ENCODE measurements at regions not wholly inside any gene's neighbourhood (a gene's known extent, or its start where the extent isn't known, plus 50 kb on each side); places are given as distances from the start of the nearest gene placed in this dataset.
A peak's percentile ranks its signal among the peaks of the same experiment; 100 is the strongest.
"Not testable (repeated sequence)": the region's sequence is repeated elsewhere in the genome, so short reads cannot be mapped to it uniquely, and the experiment has no call there.

GRCh38 chr5:145562931-145563330, 272.2 kb downstream of the PRELID2 start:
- DNase-seq, result no peak

DNA sequence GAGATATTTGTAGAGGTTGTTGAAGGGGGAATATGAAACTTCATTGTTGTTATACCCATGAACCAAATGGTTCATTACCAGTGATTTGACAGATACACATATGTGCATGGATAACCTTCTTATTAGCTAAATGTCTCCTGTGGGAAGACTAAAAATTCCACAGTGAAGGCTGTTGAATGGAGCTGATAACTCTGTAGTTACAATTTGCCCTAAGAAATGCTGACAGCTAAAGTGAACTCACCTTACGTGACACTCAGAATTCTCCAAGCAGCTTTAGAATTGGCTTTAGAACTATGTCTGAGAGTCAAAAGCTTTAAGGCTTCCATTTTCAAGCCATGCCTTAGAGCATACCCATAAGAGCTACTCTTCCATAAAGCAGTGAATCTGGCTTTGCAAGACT, 276.9 kb downstream of the PRELID2 start:
- no peak for DNase-seq

DNA sequence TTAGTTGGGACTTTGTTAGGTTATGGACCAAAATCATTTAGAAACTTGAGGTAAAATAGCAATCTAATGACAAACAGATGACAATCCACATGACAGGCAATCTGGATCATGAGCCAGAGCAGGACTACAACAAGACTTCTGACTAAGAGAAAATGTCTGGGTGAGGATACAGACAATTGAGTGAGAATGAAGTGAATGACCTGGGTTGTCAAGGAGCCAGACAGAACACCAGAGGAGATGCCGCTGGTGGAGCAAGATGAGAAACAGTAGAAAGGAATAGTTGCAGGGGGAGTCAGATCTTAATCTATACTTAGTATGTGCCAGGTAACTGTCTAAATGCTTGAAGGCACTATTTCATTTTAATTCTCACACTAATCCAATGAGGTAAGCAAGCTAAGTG, 277.8 kb downstream of the PRELID2 start:
- no peak for DNase-seq

GRCh38 chr5:145554399-145554798, 280.7 kb downstream of the PRELID2 start:
- no peak for DNase-seq

DNA sequence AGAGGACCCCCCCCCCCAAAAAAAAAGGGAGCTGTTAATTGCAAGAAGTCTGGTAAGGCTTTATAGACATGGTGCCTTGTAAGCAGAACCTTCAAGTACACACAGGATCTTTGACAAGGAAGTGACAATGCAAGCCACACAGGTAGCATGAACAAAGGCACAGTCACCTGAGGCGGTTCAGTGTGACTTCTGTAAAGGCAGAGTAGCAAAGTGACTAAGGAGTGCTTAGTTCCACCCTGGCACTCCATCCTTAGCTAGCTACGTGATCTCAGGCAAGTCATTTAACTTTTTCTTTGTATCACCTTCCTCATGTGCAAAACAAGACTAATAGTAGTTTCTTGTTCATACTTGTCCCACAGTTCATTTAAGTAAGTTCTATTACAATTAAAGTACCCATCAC, 282.0 kb downstream of the PRELID2 start:
- DNase-seq, result no peak

GRCh38 chr5:145551714-145552113, 283.4 kb downstream of the PRELID2 start:
- no peak for DNase-seq

GRCh38 chr5:145548097-145548496, 287.0 kb downstream of the PRELID2 start:
- no peak for DNase-seq

DNA sequence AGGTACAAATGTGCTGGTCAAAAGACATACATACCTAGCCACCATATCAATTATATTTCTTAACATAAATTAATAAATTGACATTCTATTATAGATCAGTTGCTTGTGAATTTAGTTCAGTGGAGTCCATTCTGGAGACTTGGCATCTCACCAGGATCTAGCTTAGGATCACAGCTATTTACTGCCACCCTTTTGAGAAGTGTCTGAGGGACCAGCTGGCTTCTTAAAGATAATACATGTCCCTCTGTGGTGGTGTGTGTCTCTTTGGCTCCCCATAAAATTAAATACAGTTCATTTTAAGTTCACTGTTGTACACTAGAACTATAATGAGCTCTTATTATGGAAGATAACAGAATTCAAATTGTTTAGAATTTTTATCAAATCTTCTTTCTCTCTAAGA, 290.7 kb downstream of the PRELID2 start:
- no peak for DNase-seq

DNA sequence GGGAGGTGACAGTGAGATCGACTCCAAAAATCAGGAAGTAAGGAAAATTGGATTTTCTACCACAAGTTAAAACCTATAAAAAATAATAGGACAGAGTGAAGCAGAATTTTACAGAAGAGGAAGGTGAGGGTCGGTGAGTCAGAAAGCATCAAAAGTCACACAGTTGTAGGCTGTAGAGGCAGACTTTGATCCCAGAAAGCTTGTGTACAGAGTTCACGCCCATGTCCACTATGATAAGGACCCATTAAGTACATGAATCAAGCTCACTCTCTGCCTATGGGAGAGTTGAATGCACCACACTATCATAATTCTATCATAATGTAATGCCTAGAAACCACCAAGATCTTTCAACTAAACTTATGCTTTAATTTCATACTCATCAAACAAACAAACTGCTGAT, 291.2 kb downstream of the PRELID2 start:
- DNase-seq, result no peak

DNA sequence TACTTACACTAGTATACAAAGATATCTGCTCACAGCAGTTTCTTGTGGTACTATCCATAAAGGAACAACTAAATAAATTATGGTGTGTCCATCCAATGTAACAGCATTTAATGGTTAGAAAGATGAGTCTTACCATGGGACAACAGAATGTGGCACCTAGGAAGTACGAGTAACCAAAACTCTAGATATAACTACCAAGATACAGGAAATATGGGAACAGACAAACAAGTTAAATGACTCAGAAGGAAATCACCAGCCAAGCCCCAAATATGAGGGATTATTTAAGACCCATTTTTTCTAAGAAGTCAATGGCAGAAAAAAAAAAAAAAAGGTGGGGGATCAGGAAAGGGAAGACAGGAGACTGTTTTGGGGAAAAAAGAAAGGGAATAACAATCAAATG, 294.8 kb downstream of the PRELID2 start:
- DNase-seq, result no peak

GRCh38 chr5:145539201-145539600, 295.9 kb downstream of the PRELID2 start:
- DNase-seq, result no peak

DNA sequence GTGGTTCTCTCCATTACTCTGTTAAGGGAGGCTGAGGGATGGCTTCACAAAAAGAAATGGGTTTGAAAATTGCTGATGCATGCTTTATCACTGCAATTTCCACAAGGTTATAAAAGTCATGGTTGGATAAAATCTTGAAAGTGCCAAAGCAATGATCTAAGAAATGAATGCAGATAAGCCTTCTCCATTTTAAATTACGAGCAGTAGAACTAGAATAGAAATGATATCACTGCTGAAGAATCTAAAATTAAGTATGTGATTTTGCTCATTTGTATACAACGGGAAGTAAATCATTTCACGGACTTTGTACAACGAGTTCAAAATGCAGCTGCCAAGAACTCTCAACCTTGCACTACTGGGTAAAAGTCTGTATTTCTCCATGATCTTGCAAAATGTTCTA, 299.0 kb downstream of the PRELID2 start:
- no peak for DNase-seq

- DNase-seq, result no peak
These were observed 304.0 kb downstream of the PRELID2 start for GRCh38 chr5:145531038-145531734.

GRCh38 chr5:145521523-145521922, 313.6 kb downstream of the PRELID2 start:
- no peak for DNase-seq

DNA sequence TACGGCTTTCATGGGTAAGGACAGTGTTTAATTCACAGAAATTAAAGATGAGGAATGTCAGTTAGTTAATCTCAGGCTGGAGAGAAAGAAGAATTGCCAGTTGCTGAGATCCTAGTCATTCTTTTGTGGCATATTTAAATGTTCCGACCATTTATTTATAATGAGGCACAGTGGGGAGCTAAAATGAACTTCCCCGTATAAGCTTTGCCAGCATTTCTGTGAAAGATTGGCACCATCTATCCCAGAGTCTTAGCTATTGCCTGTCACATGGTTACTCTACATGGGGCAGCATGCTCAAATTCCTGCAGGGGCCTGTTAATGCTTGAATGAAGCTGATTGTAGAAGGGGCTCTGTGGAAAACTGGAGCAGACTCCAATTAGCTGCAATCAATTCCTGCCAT, 314.1 kb downstream of the PRELID2 start:
- DNase-seq, result no peak

DNA sequence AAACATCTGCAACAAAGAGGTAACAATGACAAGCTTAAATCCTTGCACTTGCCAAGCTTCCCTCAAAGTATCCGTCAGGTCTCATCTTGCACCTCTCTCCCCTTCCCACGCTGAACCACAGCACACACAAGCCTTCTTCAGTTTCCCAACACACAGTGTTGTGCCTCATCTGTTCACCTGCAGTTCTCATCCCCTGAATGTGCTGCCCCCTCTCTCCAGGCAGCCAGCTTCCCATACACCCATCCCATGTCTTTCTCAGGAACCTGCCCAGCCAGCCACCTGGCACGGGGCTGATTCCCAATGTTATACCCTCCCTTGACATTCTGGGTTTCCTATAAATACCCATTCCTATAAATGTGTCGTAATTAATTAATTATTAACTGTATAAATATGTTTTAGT, 314.8 kb downstream of the PRELID2 start:
- no peak for DNase-seq

DNA sequence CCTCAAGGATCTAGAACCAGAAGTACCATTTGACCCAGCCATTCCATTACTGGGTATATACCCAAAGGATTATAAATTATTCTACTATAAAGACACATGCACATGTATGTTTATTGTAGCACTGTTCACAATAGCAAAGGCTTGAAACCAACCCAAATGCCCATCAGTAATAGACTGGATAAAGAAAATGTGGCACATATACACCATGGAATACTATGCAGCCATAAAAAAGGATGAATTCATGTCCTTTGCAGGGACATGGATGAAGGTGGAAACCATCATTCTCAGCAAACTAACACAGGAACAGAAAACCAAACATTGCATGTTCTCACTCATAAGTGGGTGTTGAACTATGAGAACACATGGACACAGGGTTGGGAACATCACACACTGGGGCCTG, 317.6 kb downstream of the PRELID2 start:
- DNase-seq, result not testable (repeated sequence)

GRCh38 chr5:145511351-145511750, 323.8 kb downstream of the PRELID2 start:
- DNase-seq, result no peak

DNA sequence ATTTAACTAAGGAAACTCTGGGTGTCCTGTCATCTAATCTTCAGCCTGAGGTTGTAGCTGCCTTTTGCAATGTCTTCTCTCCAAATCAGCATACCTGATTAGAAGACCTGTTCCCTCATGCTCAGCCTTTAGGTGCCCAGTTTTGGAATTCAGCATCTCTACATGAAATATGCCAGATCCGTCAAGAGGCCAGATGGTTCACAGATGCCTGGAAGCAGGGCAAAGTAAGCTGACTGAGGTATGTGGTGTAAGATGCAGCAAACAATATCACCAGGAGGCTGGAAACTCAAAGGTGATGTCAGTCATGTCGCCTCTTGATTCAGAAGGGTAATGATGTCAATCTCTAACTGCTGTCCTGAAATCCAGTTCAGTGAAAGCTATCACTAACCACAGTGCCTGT, 324.4 kb downstream of the PRELID2 start:
- no peak for DNase-seq

DNA sequence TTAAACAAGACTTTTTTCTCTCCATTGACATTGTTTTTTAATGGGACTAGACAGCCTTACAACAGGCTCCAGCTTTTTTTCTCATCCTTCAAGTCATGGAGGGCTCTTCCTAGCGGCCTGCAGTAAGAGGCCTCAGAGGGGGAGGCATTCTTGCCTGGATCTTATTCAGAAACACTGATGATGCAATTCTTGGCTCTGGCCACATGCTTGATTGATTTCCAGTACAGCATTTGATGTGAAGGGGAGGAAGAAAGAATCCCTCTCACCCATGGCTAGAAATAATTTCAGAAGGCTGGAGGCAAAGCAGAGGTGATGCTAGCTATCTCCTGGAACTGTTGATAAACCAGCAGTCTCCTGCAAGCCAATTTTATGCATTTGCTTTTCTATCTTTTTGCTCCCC, 324.8 kb downstream of the PRELID2 start:
- DNase-seq, result peak; percentile 8

- no peak for DNase-seq
These were observed 325.6 kb downstream of the PRELID2 start for GRCh38 chr5:145509336-145510136.

DNA sequence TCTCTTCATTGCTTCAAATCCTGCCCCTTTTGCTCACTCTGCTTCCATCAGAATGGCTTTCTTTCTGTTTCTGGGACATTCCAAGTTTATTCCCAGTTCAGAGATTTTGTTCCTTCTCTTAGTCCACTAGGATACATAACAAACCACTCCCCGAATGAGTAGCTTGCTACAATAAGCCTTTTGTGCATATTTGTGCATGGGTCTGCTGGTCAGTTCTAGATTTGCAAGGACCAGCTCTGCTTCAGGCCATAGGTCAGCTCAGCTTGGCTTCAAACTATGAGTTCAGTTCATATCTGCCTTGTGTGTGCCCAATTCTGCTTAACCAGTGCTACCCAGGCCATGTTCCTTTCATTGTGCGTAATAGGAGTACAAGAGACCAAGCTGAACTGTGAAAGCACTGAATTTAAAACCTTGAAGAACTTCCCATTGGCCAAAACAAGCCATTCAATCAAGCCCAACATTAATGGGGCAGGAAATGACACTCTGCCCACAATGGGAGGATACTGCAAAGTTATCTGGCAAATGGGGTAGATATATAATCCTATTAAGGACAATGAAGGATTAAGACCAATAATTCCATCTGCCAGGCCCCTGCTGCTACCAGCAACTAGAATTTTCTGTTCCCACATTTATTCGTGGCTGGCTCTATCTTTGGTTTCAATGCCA, 328.8 kb downstream of the PRELID2 start:
- DNase-seq, result peak; percentile 89

DNA sequence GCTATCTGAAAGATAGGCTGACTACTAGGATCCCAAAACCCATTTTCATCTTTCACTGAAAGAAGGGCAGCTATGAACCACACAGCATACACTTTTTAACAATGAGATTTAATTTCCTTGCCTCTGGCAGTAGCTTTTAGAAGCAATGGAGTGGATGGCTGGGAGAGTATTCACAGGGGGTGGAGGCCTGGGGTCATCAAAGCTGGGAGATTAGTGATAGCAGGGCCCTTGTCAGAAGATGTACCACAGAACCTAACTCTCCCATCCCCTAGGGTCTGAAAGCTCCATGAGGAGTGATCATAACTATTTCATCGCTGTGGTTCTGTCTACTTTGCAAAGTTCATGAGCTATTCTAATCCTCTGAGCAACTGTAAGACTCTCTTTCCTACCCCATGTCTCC, 332.2 kb downstream of the PRELID2 start:
- DNase-seq, result no peak

DNA sequence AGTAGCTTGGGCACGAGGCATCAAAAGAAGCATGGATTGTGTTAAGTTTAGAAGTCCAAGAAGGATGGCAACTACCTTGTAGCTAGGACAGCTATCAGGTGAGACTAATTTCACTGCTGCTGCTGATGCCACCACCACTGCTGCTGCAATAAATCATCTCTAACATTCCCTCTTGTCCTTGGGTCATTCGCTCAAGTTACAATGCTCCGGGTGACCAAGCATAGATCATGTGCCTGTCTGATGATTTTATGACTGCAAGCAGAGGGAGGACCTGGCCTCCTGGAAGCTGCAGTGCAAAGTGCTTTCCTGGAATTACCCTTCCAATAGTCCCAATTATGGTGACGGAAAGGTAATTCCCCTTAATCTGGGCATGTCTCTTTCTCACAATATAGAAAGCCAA, 334.4 kb downstream of the PRELID2 start:
- no peak for DNase-seq

Measured in NCI-H82 (cell line).